Heart right ventricle (tissue), 16 donors: ENCODE measurements at regions not wholly inside any gene's neighbourhood (a gene's known extent, or its start where the extent isn't known, plus 50 kb on each side); places are given as distances from the start of the nearest gene placed in this dataset.

Experiments used
- ATAC-seq, 8 donors: fragments of 200-7000 bp; cut with Tn5 transposase; one replicate each; pipeline ENCODE4 v1.9.1; 2020; ENCODE audit warnings: mild to moderate bottlenecking in 8 of 8, moderate library complexity in 8 of 8, moderate number of reproducible peaks in 1 of 8
- DNase-seq, 2 donors: peaks; one replicate each; pipeline ENCODE4 v3.0.0-alpha.2; 2020
- H3K27ac ChIP-seq, 10 donors: fragments of 200-600 bp; sonication (generic) in 2 of 10; one replicate each; pipeline versions ENCODE4 v1.5.0 to v1.8.0; 2020 to 2022; ENCODE audit warnings: mild to moderate bottlenecking in 3 of 10
- H3K27me3 ChIP-seq, 7 donors: fragments of 200-600 bp; one replicate each; pipeline ENCODE4 v1.8.0; 2021 to 2022; ENCODE audit warnings: mild to moderate bottlenecking in 2 of 7
- H3K36me3 ChIP-seq, 9 donors: fragments of 200-600 bp; sonication (generic) in 1 of 9; one replicate each; pipeline versions ENCODE4 v1.5.0 to v1.8.0; 2020 to 2022; ENCODE audit warnings: mild to moderate bottlenecking in 2 of 9
- H3K4me1 ChIP-seq, 9 donors: fragments of 200-600 bp; sonication (generic) in 1 of 9; one replicate each; pipeline versions ENCODE4 v1.5.0 to v1.8.0; 2020 to 2022; ENCODE audit warnings: mild to moderate bottlenecking in 4 of 9
- H3K4me3 ChIP-seq, 10 donors: fragments of 200-600 bp; sonication (generic) in 2 of 10; one replicate each; pipeline versions ENCODE4 v1.5.0 to v1.8.0; 2020 to 2022; ENCODE audit warnings: mild to moderate bottlenecking in 7 of 10, moderate library complexity in 2 of 10
- H3K9me3 ChIP-seq, 11 donors: fragments of 200-600 bp in 10 of 11; sonication (generic) in 2 of 11; one replicate each; pipeline versions ENCODE4 v1.5.0 to v1.8.0; 2013 to 2022; ENCODE audit warnings: mild to moderate bottlenecking in 2 of 11, control low read depth in 1 of 11, moderate library complexity in 1 of 11
- CTCF ChIP-seq, 9 donors: fragments of 200-600 bp; sonication (generic) in 2 of 9; IDR thresholded peaks; one replicate each; pipeline versions ENCODE4 v1.5.0 to v1.8.0; 2021 to 2022; ENCODE audit warnings: antibody characterized with exemption in 9 of 9, mild to moderate bottlenecking in 5 of 9, moderate library complexity in 1 of 9
- WGBS, 2 donors: extraction: QIAGEN DNeasy Blood & Tissue Kit; methylation state at CpG; one replicate each; pipeline ENCODE4 v1.1.7; 2013; ENCODE audit warnings: inconsistent platforms in 1 of 2; 5-methylcytosine and 5-hydroxymethylcytosine counted together
- intact Hi-C, 10 donors: fragments of 100-400 bp; cut with DNase I; formaldehyde crosslinking; loops; one replicate each; pipeline versions ENCODE4 v1.11.1 to v1.14.2; 2022
- donor health status: Arrhythmogenic right ventricular cardiomyopathy.
- donor health status: ischemic (EF 13 %, LVEDD 7.1; RV severe dilation, severe dysfunction).
- donor health status: healthy with polysubstance abuse.
- donor health status: DM: no; HTN: yes; CAD: no.
- donor health status: DM: no; HTN: no; CAD: no.
- donor health status: ischemic (EF 25% LVEDD 6.9; RV normal size, moderate dysfunction).
- donor health status: ischemic (EF 25% LVEDD 5.7; RV mildly dilated, moderate dysfunction).
- donor health status: healthy.
- donor health status: DM: yes; HTN: yes; CAD: no.
- donor health status: Ischemic cardiomyopathy.
- donor health status: ischemic (EF 35%, LVEDD 5.7; RV mildly dilated, moderate dysfunction).
- donor health status: nonischemic (EF 11% LVEDD 7.7; RV severe dilation, severe dysfunction).
- donor health status: DM: yes; HTN: yes; CAD: no.
- donor health status: PGD.
- donor health status: ischemic (EF 29% LVEDD 5.4; RV normal size, mild dysfunction).
- donor health status: nonischemic (EF 23%, LVEDD 6.1; RV moderate dilation, normal function).

DNA sequence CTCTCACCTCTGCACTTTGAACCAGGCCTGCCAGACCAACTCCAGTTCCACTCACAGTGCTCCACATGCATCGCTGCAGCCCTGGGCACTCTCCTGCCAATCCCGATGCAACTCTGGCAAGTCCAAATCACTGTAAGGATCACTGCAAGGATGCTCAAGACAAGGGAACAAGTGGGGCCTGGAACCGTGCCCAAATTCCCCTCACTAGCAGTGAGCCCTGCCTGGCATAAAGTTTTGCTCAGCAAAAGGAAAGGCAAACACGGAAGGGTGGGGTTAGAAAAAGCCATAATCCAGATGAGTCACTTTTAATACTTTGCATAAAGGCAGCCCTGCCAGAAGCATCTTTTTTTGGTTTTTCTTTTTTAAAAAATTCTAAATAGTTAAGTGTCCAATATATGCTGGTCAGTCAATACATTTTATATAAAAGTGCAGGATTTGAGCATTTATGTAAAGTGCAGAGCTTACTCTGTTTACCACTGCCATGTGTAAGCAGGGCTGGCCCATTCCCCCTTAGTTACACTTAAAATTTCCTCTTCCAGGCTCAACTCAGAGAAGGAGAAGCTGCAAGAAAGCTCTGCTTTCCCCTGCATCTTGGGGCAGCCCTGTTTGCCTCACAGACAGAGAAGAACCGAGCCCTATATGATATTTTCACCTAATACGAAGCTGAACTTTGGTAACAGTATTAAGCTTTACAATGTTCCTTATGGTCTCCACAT is 102.2 kb downstream of the CD47 start:
- H3K27me3 ChIP-seq: no peaks in the 10 kb centered on the region
- no peaks in the 10 kb centered on the region for H3K36me3 ChIP-seq
- TF ChIP-seq CTCF (IDR thresholded peaks at IDR 0.05): no peak
- DNase-seq (peak; percentile 32 to 59), ATAC-seq (peak in 5 of 8 donors; percentile 14 to 52 (median 39))
- peak overlapping the region in 1 of 10 donors; percentile 71 for H3K27ac ChIP-seq
- H3K4me1 ChIP-seq: peaks cover 4 to 66% (median 30%) of the 10 kb centered on the region in 9 donors
- no peak overlapping the region for H3K4me3 ChIP-seq
- 56 to 70% methylated on average over 6 of the region's 6 CpGs for WGBS, 2 donors
- intact Hi-C loops: loop anchor here in 1 of 10 donors (10.0 kb wide), 1 partner anchor 236 kb away; the partner anchor contains the start of gene IFT57
- no peaks in the 10 kb centered on the region for H3K9me3 ChIP-seq

DNA sequence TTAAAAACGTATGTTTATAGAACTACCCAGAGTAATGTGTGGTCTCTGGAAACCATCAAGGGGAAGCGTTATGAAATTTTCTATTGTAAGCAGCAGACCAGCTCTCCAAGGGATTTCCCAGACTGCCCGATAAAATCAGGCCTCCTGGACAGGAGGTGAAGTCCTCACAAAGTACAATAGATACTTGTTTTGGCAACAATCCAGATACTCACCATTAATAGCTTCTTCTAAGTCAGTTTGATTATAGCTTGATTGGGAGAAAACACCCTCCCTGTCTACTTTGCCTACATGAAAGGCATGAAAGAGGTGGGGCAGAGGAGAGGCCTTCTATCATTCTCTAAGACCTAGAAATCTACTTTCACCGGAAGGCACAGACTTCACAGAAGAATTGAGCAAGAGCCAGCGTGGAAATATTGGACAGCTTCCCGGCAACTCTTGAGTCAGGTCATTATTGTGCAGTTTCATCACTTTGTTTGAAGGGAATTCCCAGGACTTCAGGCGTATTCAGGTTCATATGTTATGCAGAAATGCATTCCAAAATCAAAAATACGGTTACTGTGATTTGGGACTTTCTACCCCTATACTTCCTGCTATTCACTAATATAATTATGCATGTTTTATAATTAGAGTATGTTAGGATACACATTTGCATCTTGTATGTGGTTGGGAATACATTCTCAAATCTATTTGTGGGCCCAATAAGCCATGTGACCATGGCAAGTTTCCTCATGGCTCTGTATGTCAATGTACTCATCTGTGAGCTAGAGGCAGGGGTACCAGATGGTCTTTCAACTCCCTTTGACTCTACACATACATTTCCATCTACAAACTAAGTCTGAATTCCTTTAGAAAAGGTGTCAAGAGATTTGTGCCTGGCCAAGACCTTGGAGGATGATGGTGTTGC is 103.5 kb downstream of the CD47 start:
- peak; percentile 78 to 91 (median 88) for ATAC-seq
- Histone ChIP-seq H3K4me3 (no peak overlapping the region), H3K27me3 (no peaks in the 10 kb centered on the region), H3K36me3 (no peaks in the 10 kb centered on the region), H3K27ac (peak overlapping the region in 8 of 10 donors; percentile 5 to 71 (median 46)), H3K9me3 (no peaks in the 10 kb centered on the region), H3K4me1 (peaks cover 4 to 57% (median 30%) of the 10 kb centered on the region in 9 donors)
- DNase-seq: peak; percentile 50 to 85
- no peak for TF ChIP-seq CTCF (IDR thresholded peaks at IDR 0.05)
- intact Hi-C loops: loop anchor here in 2 of 10 donors (2.0 to 10.0 kb wide), 2 partner anchors 104 to 238 kb away; partner anchors contain the start of genes CD47 (in 1 of the 2) and IFT57 (in 1 of the 2)
- 8 to 13% methylated on average over 8 of the region's 8 CpGs for WGBS, 2 donors

DNA sequence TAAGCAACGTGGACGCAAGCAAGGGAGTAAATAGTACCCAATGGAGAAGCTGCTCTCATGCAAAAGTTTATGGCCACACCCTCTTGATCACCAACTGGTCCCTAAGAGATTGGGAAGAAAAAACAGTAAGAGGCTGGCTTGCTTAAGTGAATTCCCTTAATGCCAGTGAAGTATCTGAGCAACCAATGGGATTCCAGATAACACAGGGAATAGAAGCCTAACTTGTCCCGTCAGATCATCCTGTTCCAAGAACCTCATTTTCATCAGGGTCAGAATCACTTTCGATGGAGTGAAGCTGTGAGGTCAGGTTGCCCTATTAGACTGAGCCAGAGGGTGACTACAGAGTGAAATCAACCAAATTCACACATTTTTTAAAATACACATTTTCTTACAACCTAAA is 104.3 kb downstream of the CD47 start:
- ATAC-seq: peak in 2 of 8 donors; percentile 14 to 49
- WGBS, 2 donors: 68 to 69% methylated on average over 4 of the region's 4 CpGs
- H3K36me3 ChIP-seq: no peaks in the 10 kb centered on the region
- no peak for DNase-seq
- no peak overlapping the region for H3K4me3 ChIP-seq
- no peak for TF ChIP-seq CTCF (IDR thresholded peaks at IDR 0.05)
- H3K27me3 ChIP-seq: no peaks in the 10 kb centered on the region
- no peaks in the 10 kb centered on the region for H3K9me3 ChIP-seq
- H3K27ac ChIP-seq: peak overlapping the region in 8 of 10 donors; percentile 5 to 71 (median 46)
- peaks cover 6 to 65% (median 35%) of the 10 kb centered on the region in 9 donors for H3K4me1 ChIP-seq
- intact Hi-C loops: loop anchor here in 2 of 10 donors (2.0 to 10.0 kb wide), 2 partner anchors 104 to 238 kb away; partner anchors contain the start of genes CD47 (in 1 of the 2) and IFT57 (in 1 of the 2)

DNA sequence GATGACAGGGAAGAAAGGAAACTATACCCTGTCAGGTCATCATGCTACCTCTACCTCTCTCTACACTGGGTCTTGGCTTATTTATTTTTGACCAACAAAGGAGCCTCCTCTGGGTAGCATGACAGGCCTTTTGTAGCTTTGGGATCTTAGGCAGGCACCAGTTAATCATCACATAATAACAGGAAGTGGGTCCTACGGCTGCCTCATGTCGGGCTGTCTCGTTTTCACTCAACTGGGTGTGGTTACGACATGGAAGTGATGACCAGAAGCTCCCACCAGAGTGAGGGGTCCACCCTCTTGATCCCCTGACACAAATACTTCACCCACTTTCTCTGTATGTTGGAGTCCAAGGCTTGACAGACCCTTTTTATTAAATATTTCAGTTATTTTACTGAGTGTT is 105.3 kb downstream of the CD47 start:
- intact Hi-C loops: loop anchor here in 1 of 10 donors (10.0 kb wide), 1 partner anchor 239 kb away; the partner anchor contains the start of gene IFT57
- Histone ChIP-seq H3K4me1 (peaks cover 7 to 69% (median 38%) of the 10 kb centered on the region in 9 donors), H3K27me3 (no peaks in the 10 kb centered on the region), H3K36me3 (no peaks in the 10 kb centered on the region), H3K27ac (peak overlapping the region in 1 of 10 donors; percentile 71), H3K9me3 (no peaks in the 10 kb centered on the region), H3K4me3 (no peak overlapping the region)
- ATAC-seq: no peak
- DNase-seq: no peak
- TF ChIP-seq CTCF (IDR thresholded peaks at IDR 0.05): no peak
- 46 to 68% methylated on average over 4 of the region's 4 CpGs for WGBS, 2 donors
